ENCODE measurements at regions not wholly inside any gene's neighbourhood (a gene's known extent, or its start where the extent isn't known, plus 50 kb on each side); places are given as distances from the start of the nearest gene placed in this dataset.
A peak's percentile ranks its signal among the peaks of the same experiment; 100 is the strongest.

DNA sequence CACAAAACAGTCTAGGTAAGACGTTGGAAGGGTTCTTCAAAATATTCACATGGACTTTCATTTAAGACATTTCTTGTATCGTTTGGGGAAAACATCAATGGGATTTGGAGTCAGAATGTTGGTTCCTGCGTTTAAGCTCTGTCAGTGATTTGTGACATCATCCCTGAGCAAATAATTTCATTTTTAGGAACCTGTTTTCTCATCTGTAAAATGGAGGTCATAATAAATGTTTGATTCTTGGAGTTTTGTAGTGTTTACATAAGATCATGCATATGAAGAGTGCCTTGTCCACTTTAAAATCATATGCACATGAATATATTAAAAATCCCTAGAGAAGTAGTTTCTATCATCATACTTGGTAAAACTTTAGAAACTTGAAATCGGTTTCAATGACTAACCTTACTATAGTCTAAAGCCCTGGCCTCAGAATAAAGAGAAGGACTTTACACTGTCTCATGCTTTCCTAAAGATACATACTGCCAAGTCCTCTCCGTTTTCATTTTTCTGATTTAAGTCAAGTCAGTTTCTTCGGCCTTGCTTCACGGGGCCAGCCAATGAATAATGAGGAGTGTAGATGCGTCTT is 178.4 kb downstream of the ADSS2 start:
- H3K9me2 ChIP-seq (ENCODE audit: insufficient read depth), result no peaks in the 10 kb centered on the region
- peak overlapping the region; percentile 36; the same call in 1 of the 2 replicates for H3K27ac ChIP-seq
- no peaks in the 10 kb centered on the region for H4K20me1 ChIP-seq (ENCODE audit: insufficient read depth)
- DNase-seq, result no peak
- TSS peak; percentile 21 for BruUV-seq (replicated peaks)
- H3K4me3 ChIP-seq, result no peak overlapping the region
- H3K4me1 ChIP-seq (replicated peaks; ENCODE audit: insufficient read depth), result peaks cover 25% of the 10 kb centered on the region
- no peaks in the 10 kb centered on the region for H3K36me3 ChIP-seq (ENCODE audit: low read depth)
- peaks cover 7% of the 10 kb centered on the region; the same call in 1 of the 2 replicates for H3K9me3 ChIP-seq (ENCODE audit: insufficient read depth, low read depth)
- ChIA-PET CTCF (interaction anchor here (0.5 to 1.2 kb wide), 3 partner anchors 26 to 930 kb away, joined by 3 to 5 read pairs (median 3); no protein-coding TSS in a partner anchor), POLR2A (ENCODE audit: unreplicated experiment) (interaction anchor here (0.6 to 0.9 kb wide), 3 partner anchors 30 to 982 kb away, joined by 3 to 10 read pairs (median 3); no protein-coding TSS in a partner anchor)
- intact Hi-C loops (cut with micrococcal nuclease; ENCODE audit: unreplicated experiment), result loop anchor here (1.0 to 5.0 kb wide), 13 partner anchors 26 to 946 kb away; partner anchors contain the start of gene AKT3
- H3K27me3 ChIP-seq (ENCODE audit: insufficient read depth, low read depth), result no peaks in the 10 kb centered on the region
- no peaks in the 10 kb centered on the region for H3K79me2 ChIP-seq (ENCODE audit: low read depth)
- H2AFZ ChIP-seq, result no peak overlapping the region
- H3F3A ChIP-seq (ENCODE audit: insufficient read depth, low read depth), result peaks cover 16% of the 10 kb centered on the region; the same call in 1 of the 2 replicates
- peak; percentile 8; the same call in 1 of the 2 replicates for TF ChIP-seq CTCF (conservative IDR thresholded peaks at IDR 0.05)
- no peak for TF ChIP-seq EZH2 (IDR thresholded peaks at IDR 0.05; ENCODE audit: low read depth)
- H3K4me2 ChIP-seq, result peak overlapping the region; percentile 17

GRCh38 chr1:244273845-244274619 is 177.7 kb downstream of the ADSS2 start:
- ChIA-PET CTCF (interaction anchor here (0.5 to 1.2 kb wide), 4 partner anchors 26 to 930 kb away, joined by 3 to 5 read pairs (median 3); no protein-coding TSS in a partner anchor), POLR2A (ENCODE audit: unreplicated experiment) (interaction anchor here (0.7 to 0.9 kb wide), 2 partner anchors 29 to 177 kb away, joined by 3 to 10 read pairs; no protein-coding TSS in a partner anchor)
- Histone ChIP-seq H3K4me3 (no peak overlapping the region), H3K4me2 (peak overlapping the region; percentile 17), H3F3A (ENCODE audit: insufficient read depth, low read depth) (peaks cover 16% of the 10 kb centered on the region; the same call in 1 of the 2 replicates), H2AFZ (no peak overlapping the region), H3K27ac (peak overlapping the region; percentile 36), H3K36me3 (ENCODE audit: low read depth) (no peaks in the 10 kb centered on the region), H4K20me1 (ENCODE audit: insufficient read depth) (no peaks in the 10 kb centered on the region), H3K4me1 (replicated peaks; ENCODE audit: insufficient read depth) (peaks cover 25% of the 10 kb centered on the region), H3K79me2 (ENCODE audit: low read depth) (no peaks in the 10 kb centered on the region), H3K27me3 (ENCODE audit: insufficient read depth, low read depth) (no peaks in the 10 kb centered on the region), H3K9me2 (ENCODE audit: insufficient read depth) (no peaks in the 10 kb centered on the region), H3K9me3 (ENCODE audit: insufficient read depth, low read depth) (peaks cover 7% of the 10 kb centered on the region; the same call in 1 of the 2 replicates)
- DNase-seq, result peak in 1 of 2 experiments; percentile 52
- no TSS peak for BruUV-seq (replicated peaks)
- no peak for TF ChIP-seq CTCF (conservative IDR thresholded peaks at IDR 0.05)
- no peak for TF ChIP-seq EZH2 (IDR thresholded peaks at IDR 0.05; ENCODE audit: low read depth)
- intact Hi-C loops (cut with micrococcal nuclease; ENCODE audit: unreplicated experiment), result loop anchor here (1.0 to 5.0 kb wide), 13 partner anchors 25 to 947 kb away; partner anchors contain the start of gene AKT3

GRCh38 chr1:244276646-244277045 is 175.1 kb downstream of the ADSS2 start:
- no peaks in the 10 kb centered on the region for H3K27me3 ChIP-seq (ENCODE audit: insufficient read depth, low read depth)
- intact Hi-C loops (cut with micrococcal nuclease; ENCODE audit: unreplicated experiment), result no loop called here
- no peaks in the 10 kb centered on the region for H3K9me2 ChIP-seq (ENCODE audit: insufficient read depth)
- CTCF ChIA-PET, result no interaction called here
- H3K4me2 ChIP-seq, result no peak overlapping the region
- H3K9me3 ChIP-seq (ENCODE audit: insufficient read depth, low read depth), result no peaks in the 10 kb centered on the region
- POLR2A ChIA-PET (ENCODE audit: unreplicated experiment), result no interaction called here
- no peak overlapping the region for H2AFZ ChIP-seq
- peaks cover 34% of the 10 kb centered on the region for H3K4me1 ChIP-seq (replicated peaks; ENCODE audit: insufficient read depth)
- BruUV-seq (replicated peaks), result no TSS peak
- no peaks in the 10 kb centered on the region for H4K20me1 ChIP-seq (ENCODE audit: insufficient read depth)
- H3K27ac ChIP-seq, result no peak overlapping the region
- no peak for DNase-seq
- H3K36me3 ChIP-seq (ENCODE audit: low read depth), result no peaks in the 10 kb centered on the region
- no peak for TF ChIP-seq CTCF (conservative IDR thresholded peaks at IDR 0.05)
- no peak for TF ChIP-seq EZH2 (IDR thresholded peaks at IDR 0.05; ENCODE audit: low read depth)
- no peak overlapping the region for H3K4me3 ChIP-seq
- H3F3A ChIP-seq (ENCODE audit: insufficient read depth, low read depth), result peaks cover 16% of the 10 kb centered on the region; the same call in 1 of the 2 replicates
- H3K79me2 ChIP-seq (ENCODE audit: low read depth), result no peaks in the 10 kb centered on the region

Data from PC-9 (cell line).